EH (cell line): ENCODE measurements at regions not wholly inside any gene's neighbourhood (a gene's known extent, or its start where the extent isn't known, plus 50 kb on each side); places are given as distances from the start of the nearest gene placed in this dataset.
"Not testable (repeated sequence)": the region's sequence is repeated elsewhere in the genome, so short reads cannot be mapped to it uniquely, and the experiment has no call there.

Experiments
- DNase-seq: peaks from one replicate; pipeline ENCODE4 v3.0.0-alpha.2; 2015; ENCODE audit warnings: low read depth

- DNase-seq, result no peak
Observed at GRCh38 chr1:229155472-229155871, 115.4 kb upstream of the RAB4A start.

GRCh38 chr1:229156872-229157271 lies 114.0 kb upstream of the RAB4A start:
- peak; percentile 6 for DNase-seq

DNA sequence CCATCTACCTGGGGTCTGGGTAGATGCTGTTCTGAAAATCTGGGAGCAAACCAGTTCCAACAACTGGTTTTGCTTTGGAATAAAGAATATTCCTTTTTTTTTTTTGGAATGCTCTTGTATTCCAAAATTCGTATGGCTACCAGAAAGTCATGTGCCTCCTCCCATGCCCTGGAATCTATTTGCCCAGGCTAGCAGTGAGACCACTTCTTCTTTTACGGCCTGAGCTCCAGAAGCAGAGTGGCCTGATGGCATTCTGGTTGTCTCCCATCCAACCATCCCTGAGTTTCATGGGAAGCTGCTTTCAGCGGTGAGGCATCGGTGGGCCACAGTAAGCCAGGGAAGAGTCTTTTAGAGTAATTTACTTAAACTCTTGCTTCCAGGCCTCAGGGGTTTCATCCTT lies 113.4 kb upstream of the RAB4A start:
- DNase-seq, result no peak

DNA sequence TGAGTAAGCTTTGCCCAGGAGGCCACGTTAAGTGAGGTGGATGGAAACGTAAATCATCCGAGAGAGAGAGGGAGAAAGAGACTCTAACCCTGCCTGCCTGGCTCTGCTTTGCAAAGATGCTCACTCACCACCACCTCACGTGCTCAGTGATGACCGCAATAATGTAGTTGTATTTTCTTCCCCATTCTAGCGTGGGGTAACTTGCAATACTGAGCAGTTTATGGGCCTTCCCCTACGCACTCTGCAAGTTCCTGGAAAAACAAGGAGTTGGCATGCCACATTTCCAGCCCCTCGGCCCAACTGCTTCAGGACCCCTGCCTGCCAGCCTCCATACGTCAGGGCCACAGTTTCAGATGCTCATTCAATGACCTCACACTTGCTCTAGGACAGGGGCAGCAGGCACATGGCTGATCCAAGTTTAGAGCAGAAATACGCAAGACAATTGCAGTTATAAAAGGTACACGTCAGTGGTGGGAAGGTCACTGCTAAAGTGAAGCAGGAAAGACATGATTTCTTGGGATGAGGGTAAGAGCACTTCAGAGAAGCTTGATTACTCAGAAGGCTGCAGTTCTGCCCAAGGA lies 112.5 kb upstream of the RAB4A start:
- DNase-seq, result no peak

- DNase-seq, result no peak
Observed at GRCh38 chr1:229158927-229159326, 112.0 kb upstream of the RAB4A start.

DNA sequence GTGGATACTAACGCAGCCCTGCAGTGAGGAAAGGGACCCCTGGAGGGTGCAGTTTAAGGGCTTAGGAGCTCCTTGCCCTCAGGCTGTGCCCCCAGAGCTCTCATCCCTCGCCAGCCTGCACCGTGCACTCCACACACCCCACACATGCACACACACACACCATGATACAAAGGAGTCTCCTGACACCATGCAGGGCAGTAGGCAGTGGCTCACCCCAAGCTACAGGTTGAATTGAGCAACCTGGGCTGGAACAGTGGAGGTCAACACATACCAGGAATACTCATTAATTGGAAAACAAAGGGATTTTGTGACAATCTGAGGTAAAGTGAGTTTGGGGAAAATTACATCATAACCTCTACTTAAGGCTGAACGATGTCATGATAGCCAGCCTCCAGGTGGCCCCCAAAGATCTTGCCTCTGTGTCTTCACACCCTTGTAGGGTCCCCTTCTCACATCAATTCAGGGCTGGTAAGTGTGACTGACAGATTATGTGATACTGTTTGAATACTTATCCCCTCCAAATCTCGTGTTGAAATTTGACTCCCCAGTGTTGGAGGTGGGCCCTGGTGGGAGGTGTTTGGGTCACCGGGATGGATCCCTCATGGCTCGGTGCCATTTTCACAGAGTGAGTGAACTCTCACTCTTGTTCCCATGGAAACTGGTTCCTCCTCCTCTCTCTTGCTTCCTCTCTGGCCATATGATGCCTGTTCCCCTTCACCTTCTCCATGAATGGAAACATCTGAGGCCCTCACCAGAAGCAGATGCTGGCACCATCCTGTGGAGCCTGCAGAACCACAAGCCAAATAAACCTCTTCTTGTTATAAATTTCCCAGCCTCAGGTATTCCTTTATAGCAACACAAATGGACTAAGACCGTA lies 111.0 kb upstream of the RAB4A start:
- DNase-seq, result no peak

DNA sequence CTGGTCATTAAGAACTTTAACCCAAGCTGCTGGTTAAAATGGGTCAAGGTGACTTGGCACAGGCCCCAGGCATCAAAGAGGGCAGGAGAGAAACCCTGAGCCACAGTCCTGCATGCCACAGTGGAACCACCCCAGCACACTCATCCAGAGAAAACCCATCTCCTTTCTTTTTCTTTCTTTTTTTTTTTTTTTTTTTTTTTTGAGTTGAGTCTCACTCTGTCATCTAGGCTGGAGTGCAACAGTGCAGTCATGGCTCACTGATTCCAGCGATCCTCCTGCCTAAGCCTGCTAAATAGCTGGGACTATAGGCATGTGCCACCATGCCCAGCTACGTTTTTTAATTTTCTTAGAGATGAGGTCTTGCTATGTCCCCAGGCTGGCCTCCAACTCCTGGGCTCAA lies 109.2 kb upstream of the RAB4A start:
- DNase-seq, result no peak

- DNase-seq, result no peak
Observed at GRCh38 chr1:229162825-229163515, 107.9 kb upstream of the RAB4A start.

- no peak for DNase-seq
Observed at GRCh38 chr1:229164348-229164747, 106.6 kb upstream of the RAB4A start.

GRCh38 chr1:229164836-229165735 lies 105.8 kb upstream of the RAB4A start:
- DNase-seq, result no peak

GRCh38 chr1:229167318-229167717 lies 103.6 kb upstream of the RAB4A start:
- DNase-seq, result no peak

GRCh38 chr1:229169399-229169798 lies 101.5 kb upstream of the RAB4A start:
- DNase-seq, result no peak

DNA sequence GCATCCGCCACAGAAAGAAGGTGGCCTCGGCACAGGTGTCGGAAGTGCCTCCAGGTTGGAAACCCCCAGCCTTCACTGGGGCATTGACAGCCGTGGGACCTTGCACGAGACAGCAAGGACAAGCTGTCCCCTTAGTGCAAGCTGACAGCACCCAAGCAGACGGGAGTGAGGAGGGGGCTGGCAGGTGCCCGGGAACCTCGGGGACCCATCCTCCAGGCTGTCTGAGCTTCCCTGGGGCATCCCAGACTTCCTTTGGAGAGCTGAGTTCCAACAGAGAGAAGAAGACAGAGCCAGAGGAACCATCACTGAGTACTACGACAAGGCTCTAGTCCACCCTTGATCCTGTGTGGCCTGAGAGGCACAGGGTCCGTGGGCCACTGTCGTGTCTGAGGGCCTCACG lies 100.6 kb upstream of the RAB4A start:
- DNase-seq, result no peak

DNA sequence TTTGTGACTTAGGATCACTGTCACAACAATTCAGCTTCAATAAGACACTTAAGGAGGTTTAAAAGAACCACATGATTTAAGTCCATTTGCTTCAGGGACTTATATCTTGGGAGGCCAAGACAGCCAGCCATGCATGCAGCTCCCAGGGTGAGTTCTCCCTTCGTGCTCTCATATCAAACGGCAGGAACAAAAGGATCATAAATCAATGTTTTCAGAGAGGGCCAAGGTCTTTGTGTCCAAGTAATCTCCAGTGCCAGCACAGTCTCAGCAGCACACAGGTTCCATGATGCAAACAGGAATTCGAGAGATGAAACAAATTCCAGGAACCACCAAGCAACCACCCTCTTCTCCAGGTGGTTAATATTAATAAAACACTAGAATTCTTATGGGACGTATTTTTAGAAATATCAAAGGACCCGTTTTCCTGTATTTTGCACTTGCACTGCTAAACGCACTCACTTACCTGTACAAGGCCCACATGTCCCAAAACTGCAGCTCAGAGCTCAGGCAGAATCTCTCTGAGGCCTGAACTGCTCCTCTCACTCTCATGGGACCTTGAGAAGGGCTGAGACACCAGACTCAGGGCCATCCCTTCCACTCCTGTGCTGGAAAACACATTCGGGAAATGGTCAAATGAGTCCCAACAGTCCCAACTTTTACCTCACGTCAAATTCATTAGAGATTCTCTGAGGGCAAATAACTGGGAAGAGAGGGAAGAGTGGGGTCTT lies 100.0 kb upstream of the RAB4A start:
- no peak for DNase-seq

- no peak for DNase-seq
Observed at GRCh38 chr1:229171934-229172333, 99.0 kb upstream of the RAB4A start.

DNA sequence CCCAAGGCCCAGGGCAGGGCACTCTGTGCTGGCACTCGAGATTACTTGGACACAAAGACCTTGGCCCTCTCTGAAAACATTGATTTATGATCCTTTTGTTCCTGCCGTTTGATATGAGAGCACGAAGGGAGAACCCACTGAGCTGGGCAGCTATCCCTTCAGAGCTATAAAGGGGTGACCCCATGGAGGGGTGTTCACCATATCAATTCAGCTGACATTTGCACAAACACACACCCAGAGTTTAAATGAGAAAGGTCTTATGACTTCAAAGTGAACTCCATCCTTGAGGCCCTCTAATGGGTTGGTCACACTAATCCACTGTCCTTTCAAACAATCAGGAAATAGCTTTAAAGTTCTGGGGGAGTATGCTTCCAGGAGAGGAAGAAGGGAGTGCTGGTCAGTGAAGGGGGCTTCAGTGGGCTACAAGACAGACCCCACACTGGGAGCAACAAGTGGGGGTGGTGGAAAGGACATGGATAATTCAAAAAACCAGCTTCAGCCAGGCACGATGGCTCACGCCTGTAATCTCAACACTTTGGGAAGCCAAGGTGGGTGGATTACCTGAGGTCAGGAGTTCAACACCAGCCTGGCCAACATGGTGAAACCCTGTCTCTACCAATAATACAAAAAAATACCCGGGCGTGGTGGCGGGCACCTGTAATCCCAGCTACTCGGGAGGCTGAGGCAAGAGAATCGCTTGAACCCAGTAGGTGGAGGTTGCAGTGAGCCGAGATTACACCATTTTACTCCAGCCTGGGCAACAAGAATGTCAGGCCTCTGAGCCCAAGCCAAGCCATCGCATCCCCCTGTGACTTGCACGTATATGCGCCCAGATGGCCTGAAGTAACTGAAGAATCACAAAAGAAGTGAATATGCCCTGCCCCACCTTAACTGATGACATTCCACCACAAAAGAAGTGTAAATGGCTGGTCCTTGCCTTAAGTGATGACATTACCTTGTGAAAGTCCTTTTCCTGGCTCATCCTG lies 97.1 kb upstream of the RAB4A start:
- DNase-seq, result not testable (repeated sequence)

DNA sequence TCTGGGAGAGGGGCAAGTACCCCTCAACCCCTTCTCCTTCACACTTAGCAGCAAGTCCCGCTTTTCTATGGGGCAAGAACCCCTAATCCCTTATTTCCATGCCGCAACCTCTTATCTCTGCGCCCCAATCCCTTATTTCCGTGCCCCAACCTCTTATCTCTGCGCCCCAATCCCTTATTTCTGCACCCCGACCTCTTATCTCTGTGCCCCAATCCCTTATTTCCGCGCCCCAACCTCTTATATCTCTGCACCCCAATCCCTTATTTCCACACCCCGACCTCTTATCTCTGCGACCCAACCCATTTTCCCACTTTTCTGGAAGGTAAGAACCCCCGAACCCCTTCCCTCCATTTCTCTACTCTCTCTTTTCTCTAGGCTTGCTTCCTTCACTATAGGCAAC lies 95.6 kb upstream of the RAB4A start:
- DNase-seq, result not testable (repeated sequence)

GRCh38 chr1:229176457-229176856 lies 94.5 kb upstream of the RAB4A start:
- not testable (repeated sequence) for DNase-seq

DNA sequence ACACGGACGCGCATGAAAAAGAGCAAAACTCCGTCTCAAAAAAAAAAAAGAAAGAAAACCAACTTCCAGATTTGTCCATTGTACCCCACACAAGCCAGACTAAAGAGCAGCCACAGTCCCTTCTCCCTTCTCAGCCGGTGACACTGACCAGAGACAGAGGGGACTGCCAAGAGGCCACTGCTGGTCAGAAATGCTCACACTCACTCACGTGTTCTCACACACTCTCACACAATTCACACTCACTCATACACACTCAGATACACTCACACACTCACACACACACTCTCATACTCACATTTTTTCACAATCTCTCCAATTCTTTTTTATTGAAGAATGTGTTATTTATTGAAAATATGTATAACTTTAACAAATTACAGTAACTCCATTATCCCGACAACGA lies 90.8 kb upstream of the RAB4A start:
- no peak for DNase-seq

DNA sequence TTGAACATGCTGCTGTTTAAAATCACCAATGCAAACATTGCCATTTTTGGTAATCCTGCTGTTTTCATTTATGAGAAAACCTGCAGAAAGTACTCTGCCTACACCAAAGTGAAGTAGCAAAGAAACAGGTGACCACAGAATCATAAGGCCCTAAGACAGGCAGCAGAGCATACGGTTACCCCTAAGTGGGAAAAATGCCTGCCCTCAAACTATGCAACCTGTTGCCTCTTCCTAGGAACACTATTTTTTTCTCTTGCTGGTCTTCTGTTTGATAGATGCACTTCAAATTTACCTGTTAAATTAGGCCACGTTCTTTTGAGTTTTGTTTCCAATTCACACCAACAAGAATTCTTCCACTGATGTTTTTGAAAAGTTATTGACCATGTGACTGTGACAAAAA lies 89.5 kb upstream of the RAB4A start:
- DNase-seq, result no peak
